ENCODE measurements at regions not wholly inside any gene's neighbourhood (a gene's known extent, or its start where the extent isn't known, plus 50 kb on each side); places are given as distances from the start of the nearest gene placed in this dataset.

GRCh38 chr10:4606856-4607636, 219.0 kb upstream of the AKR1E2 start:
- TF ChIP-seq FOS (IDR thresholded peaks at IDR 0.05; ENCODE audit: borderline replicate concordance, insufficient read depth, low read length) (no peak), EZH2 (IDR thresholded peaks at IDR 0.05; ENCODE audit: borderline replicate concordance, low read depth, low read length, severe bottlenecking) (no peak)
